Endodermal cell (in vitro differentiated cells): ENCODE measurements at regions not wholly inside any gene's neighbourhood (a gene's known extent, or its start where the extent isn't known, plus 50 kb on each side); places are given as distances from the start of the nearest gene placed in this dataset.

Experiments
- DNase-seq: peaks from one replicate; pipeline ENCODE4 v3.0.0-alpha.2; 2017
- H3K27ac ChIP-seq: 2 replicates; pipeline ENCODE4 v1.5.1; 2013; ENCODE audit warnings: mild to moderate bottlenecking, low read depth, low read length, moderate library complexity
- H3K27me3 ChIP-seq: 2 replicates; pipeline ENCODE4 v1.6.1; 2013; ENCODE audit warnings: mild to moderate bottlenecking, low read length, moderate library complexity; ENCODE audit not compliant: insufficient read depth, control insufficient read depth, poor library complexity, severe bottlenecking
- H3K36me3 ChIP-seq: 2 replicates; pipeline ENCODE4 v1.7.0; 2013; ENCODE audit warnings: mild to moderate bottlenecking, low read length, moderate library complexity; ENCODE audit not compliant: control insufficient read depth, insufficient read depth
- H3K4me1 ChIP-seq: one replicate; pipeline ENCODE4 v1.7.0; 2013; ENCODE audit warnings: low read length; ENCODE audit not compliant: control insufficient read depth, insufficient read depth
- H3K4me3 ChIP-seq: 2 replicates; pipeline ENCODE4 v1.5.1; 2013; ENCODE audit warnings: mild to moderate bottlenecking, low read length, moderate library complexity
- H3K9ac ChIP-seq: 2 replicates; pipeline ENCODE4 v1.6.1; 2013; ENCODE audit warnings: mild to moderate bottlenecking, low read length, moderate library complexity; ENCODE audit not compliant: poor library complexity, severe bottlenecking; ENCODE audit errors: extremely low read depth
- H3K9me3 ChIP-seq: 2 replicates; pipeline ENCODE4 v1.6.1; 2013; ENCODE audit warnings: mild to moderate bottlenecking, low read length, moderate library complexity; ENCODE audit not compliant: control insufficient read depth
- H3K27ac Mint-ChIP-seq: 2 replicates; pipeline ENCODE4 v1.8.0; 2020; ENCODE audit warnings: mixed read lengths
- H3K27me3 Mint-ChIP-seq: 2 replicates; pipeline ENCODE4 v1.8.0; 2021; ENCODE audit warnings: mild to moderate bottlenecking, mixed read lengths; ENCODE audit not compliant: insufficient read depth
- H3K36me3 Mint-ChIP-seq: 2 replicates; pipeline ENCODE4 v1.8.0; 2020; ENCODE audit warnings: low read depth, mixed read lengths
- H3K4me1 Mint-ChIP-seq: 2 replicates; pipeline ENCODE4 v1.8.0; 2020; ENCODE audit warnings: mixed read lengths
- H3K4me3 Mint-ChIP-seq: 2 replicates; pipeline ENCODE4 v1.8.0; 2020; ENCODE audit warnings: mild to moderate bottlenecking, moderate library complexity, mixed read lengths
- H3K9me3 Mint-ChIP-seq: 2 replicates; pipeline ENCODE4 v1.8.0; 2020; ENCODE audit warnings: mild to moderate bottlenecking, mixed read lengths
- CTCF ChIP-seq: fragments of 200-600 bp; sonication (generic); conservative IDR thresholded peaks from 2 replicates; pipeline ENCODE4 v1.5.0; 2021; ENCODE audit warnings: antibody characterized with exemption, mild to moderate bottlenecking
- WGBS, 2 experiments: methylation state at CpG; one replicate each; pipeline versions ENCODE4 v1.1.5 to v1.1.7; 2013; ENCODE audit warnings: missing lambda C conversion rate in 2 of 2, mixed read lengths in 1 of 2; ENCODE audit not compliant: insufficient coverage in 1 of 2, insufficient read length in 1 of 2; 5-methylcytosine and 5-hydroxymethylcytosine counted together

GRCh38 chr22:48096851-48097665, 1334.6 kb downstream of the TBC1D22A start:
- Histone ChIP-seq H3K4me1 (no peaks in the 10 kb centered on the region), H3K27me3 (no peaks in the 10 kb centered on the region), H3K27ac (no peak overlapping the region), H3K36me3 (no peaks in the 10 kb centered on the region), H3K9ac (no peak overlapping the region), H3K9me3 (no peaks in the 10 kb centered on the region), H3K4me3 (no peak overlapping the region)
- no peak overlapping the region for H3K4me3 Mint-ChIP-seq
- WGBS, 2 experiments, result 83 to 90% methylated on average over 5 to 13 of the region's 13 CpGs
- DNase-seq, result peak; percentile 50
- H3K27ac Mint-ChIP-seq, result no peak overlapping the region
- H3K36me3 Mint-ChIP-seq, result no peaks in the 10 kb centered on the region
- H3K4me1 Mint-ChIP-seq, result no peaks in the 10 kb centered on the region
- H3K9me3 Mint-ChIP-seq, result no peaks in the 10 kb centered on the region
- H3K27me3 Mint-ChIP-seq, result no peaks in the 10 kb centered on the region
- TF ChIP-seq CTCF, result no peak

DNA sequence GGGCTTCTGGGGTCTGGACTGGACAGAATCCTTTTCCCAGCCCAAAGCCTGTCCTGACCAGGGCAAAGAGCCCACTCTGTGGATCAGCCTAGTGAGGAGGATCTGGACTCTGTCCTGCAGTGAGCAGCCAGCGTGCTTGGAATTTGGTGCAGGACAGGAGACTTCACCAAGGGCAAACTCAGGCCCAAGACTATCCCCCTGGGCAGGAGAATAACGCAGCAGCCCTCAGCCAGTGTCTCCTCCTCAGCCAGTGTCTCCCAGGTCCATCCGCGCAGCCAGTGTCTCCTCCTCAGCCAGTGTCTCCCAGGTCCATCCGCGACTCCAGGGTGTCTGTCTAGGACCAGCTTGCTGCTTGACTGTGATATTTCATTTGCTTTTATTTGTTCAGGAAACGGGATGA, 1334.0 kb downstream of the TBC1D22A start:
- no peaks in the 10 kb centered on the region for H3K27me3 Mint-ChIP-seq
- H3K9ac ChIP-seq, result no peak overlapping the region

GRCh38 chr22:48093981-48094380, 1331.5 kb downstream of the TBC1D22A start:
- Mint-ChIP-seq H3K36me3 (no peaks in the 10 kb centered on the region), H3K4me3 (no peak overlapping the region), H3K9me3 (no peaks in the 10 kb centered on the region), H3K27ac (no peak overlapping the region), H3K27me3 (no peaks in the 10 kb centered on the region), H3K4me1 (no peaks in the 10 kb centered on the region)
- H3K4me1 ChIP-seq, result no peaks in the 10 kb centered on the region
- H3K4me3 ChIP-seq, result no peak overlapping the region
- H3K27me3 ChIP-seq, result no peaks in the 10 kb centered on the region
- 94 to 100% methylated on average over 3 to 8 of the region's 8 CpGs for WGBS, 2 experiments
- no peaks in the 10 kb centered on the region for H3K36me3 ChIP-seq
- no peak overlapping the region for H3K9ac ChIP-seq
- no peak for TF ChIP-seq CTCF
- H3K9me3 ChIP-seq, result no peaks in the 10 kb centered on the region
- no peak overlapping the region for H3K27ac ChIP-seq
- no peak for DNase-seq

More for the DNA sequence above, 1334.0 kb downstream of the TBC1D22A start:
- Mint-ChIP-seq H3K36me3 (no peaks in the 10 kb centered on the region), H3K27ac (no peak overlapping the region), H3K9me3 (no peaks in the 10 kb centered on the region), H3K4me1 (no peaks in the 10 kb centered on the region), H3K4me3 (no peak overlapping the region)
- Histone ChIP-seq H3K27ac (no peak overlapping the region), H3K9me3 (no peaks in the 10 kb centered on the region), H3K4me3 (no peak overlapping the region), H3K27me3 (no peaks in the 10 kb centered on the region), H3K36me3 (no peaks in the 10 kb centered on the region), H3K4me1 (no peaks in the 10 kb centered on the region)
- DNase-seq, result peak; percentile 27
- 72% methylated on average over 7 of the region's 7 CpGs; no CpG with 5 or more reads in 1 of the 2 experiments for WGBS, 2 experiments
- no peak for TF ChIP-seq CTCF
